Calu3 (cell line): ENCODE measurements at regions not wholly inside any gene's neighbourhood (a gene's known extent, or its start where the extent isn't known, plus 50 kb on each side); places are given as distances from the start of the nearest gene placed in this dataset.

Experiments used
- BruUV-seq: library from RNA; stranded (reverse); fragments of 400-500 nt; replicated peaks from 2 replicates; lab custom pipeline; 2021; lab: Mats Ljungman, UMichigan
- CTCF ChIA-PET: fragments of 300-600 bp; sonication (Branson Sonifier 250); formaldehyde crosslinking; loops from one replicate; lab custom pipeline; 2022; ENCODE audit warnings: antibody characterized with exemption; lab: Charles Lee
- DNase-seq: peaks from one replicate; pipeline ENCODE4 v3.0.0; 2022
- H3K27ac Mint-ChIP-seq: one replicate; pipeline ENCODE4 v1.8.0; 2022; ENCODE audit warnings: mixed read lengths; ENCODE audit not compliant: unreplicated experiment
- H3K27me3 Mint-ChIP-seq: one replicate; pipeline ENCODE4 v1.8.0; 2022; ENCODE audit warnings: mixed read lengths; ENCODE audit not compliant: unreplicated experiment
- H3K36me3 Mint-ChIP-seq: one replicate; pipeline ENCODE4 v1.8.0; 2022; ENCODE audit warnings: mild to moderate bottlenecking, moderate library complexity, mixed read lengths; ENCODE audit not compliant: insufficient read depth, unreplicated experiment
- H3K4me1 Mint-ChIP-seq: one replicate; pipeline ENCODE4 v1.8.0; 2022; ENCODE audit warnings: mild to moderate bottlenecking, low read depth, mixed read lengths; ENCODE audit not compliant: unreplicated experiment
- H3K4me3 Mint-ChIP-seq: one replicate; pipeline ENCODE4 v1.8.0; 2022; ENCODE audit warnings: mild to moderate bottlenecking, low read depth, moderate library complexity, mixed read lengths; ENCODE audit not compliant: unreplicated experiment
- H3K9me3 Mint-ChIP-seq: one replicate; pipeline ENCODE4 v1.8.0; 2022; ENCODE audit warnings: low read depth, mixed read lengths; ENCODE audit not compliant: unreplicated experiment
- CTCF ChIP-seq: fragments of 200-600 bp; IDR thresholded peaks from one replicate; pipeline ENCODE4 v1.8.0; 2022; ENCODE audit warnings: antibody characterized with exemption; ENCODE audit not compliant: unreplicated experiment
- intact Hi-C: fragments of 100-400 bp; cut with micrococcal nuclease; formaldehyde crosslinking; loops from one replicate; pipeline ENCODE4 v1.10.0; 2022; ENCODE audit not compliant: unreplicated experiment

DNA sequence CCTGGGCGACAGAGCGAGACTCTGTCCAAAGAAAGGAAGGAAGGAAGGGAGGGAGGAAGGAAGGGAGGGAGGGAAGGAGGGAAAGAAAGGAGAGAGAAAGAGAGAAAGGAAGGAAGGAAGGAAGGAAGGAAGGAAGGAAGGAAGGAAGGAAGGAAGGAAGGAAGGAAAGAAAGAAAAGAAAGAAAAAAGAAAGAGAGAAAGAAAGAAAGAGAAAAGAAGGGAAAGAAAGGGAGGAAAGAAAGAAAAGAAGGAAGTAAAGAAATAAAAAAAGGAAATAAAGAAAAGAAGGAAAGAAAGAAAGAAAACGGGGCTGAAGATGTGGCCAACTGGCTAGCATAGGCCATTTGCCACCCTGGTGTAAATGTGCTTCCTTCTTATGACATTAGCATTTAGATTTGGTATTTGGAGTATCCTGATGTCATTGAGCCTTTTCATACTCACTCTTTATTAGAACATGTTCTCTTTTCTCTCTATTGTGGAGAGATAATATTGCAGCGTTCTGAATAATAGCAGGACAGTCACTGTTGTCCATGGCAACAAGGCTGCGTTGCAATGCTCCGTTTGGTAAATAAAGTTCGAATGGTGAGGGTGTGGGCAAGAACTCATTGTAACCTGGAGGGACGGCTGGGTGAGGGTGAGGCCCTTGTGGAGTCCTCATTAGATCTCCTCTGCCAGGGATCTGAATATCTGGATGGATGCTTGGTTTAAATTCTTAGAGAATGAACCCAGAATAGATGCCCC lies 173.9 kb upstream of the UBL3 start:
- TF ChIP-seq CTCF, result no peak
- Mint-ChIP-seq H3K4me3 (no peak overlapping the region), H3K27ac (no peak overlapping the region), H3K36me3 (no peaks in the 10 kb centered on the region), H3K27me3 (no peaks in the 10 kb centered on the region), H3K9me3 (no peaks in the 10 kb centered on the region), H3K4me1 (no peaks in the 10 kb centered on the region)
- CTCF ChIA-PET, result no interaction called here
- no TSS peak for BruUV-seq
- DNase-seq, result no peak
- intact Hi-C loops, result no loop called here

DNA sequence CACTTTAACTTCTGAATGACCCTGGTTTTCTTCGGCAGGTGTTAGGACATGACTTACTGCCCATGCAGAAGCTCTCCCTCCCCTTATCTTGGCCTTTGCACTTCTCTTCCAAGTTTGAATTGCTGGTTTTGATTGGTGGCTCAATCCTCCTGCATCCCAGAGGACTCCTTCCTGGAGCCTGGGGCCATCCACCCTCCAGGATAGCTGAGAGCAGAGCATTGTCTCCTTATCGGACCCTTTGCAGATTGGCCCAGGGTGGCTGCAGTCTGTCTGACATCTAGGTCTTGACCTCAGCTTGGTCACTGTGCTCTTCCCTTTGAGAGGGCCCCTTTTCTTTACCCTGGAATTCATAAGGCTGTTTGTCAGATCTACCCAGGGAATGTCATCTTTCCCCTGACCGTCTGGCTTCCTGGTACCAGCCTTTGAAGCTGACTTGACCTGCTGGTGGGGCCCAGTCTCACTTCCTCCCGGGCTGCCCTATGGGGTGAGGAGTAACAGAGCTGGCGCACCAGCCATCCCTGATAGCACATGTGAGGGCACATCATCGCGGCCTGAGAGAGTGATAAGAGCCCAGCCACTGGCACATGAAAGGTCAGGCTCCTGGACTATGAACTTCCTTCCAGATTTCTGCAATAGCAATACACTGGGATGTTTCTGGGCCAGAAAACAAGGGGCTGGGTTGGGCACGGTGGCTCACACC lies 172.9 kb upstream of the UBL3 start:
- CTCF ChIA-PET, result no interaction called here
- Mint-ChIP-seq H3K9me3 (no peaks in the 10 kb centered on the region), H3K27me3 (no peaks in the 10 kb centered on the region), H3K4me1 (no peaks in the 10 kb centered on the region), H3K36me3 (no peaks in the 10 kb centered on the region), H3K27ac (no peak overlapping the region), H3K4me3 (no peak overlapping the region)
- no TSS peak for BruUV-seq
- DNase-seq, result no peak
- TF ChIP-seq CTCF, result no peak
- intact Hi-C loops, result no loop called here

DNA sequence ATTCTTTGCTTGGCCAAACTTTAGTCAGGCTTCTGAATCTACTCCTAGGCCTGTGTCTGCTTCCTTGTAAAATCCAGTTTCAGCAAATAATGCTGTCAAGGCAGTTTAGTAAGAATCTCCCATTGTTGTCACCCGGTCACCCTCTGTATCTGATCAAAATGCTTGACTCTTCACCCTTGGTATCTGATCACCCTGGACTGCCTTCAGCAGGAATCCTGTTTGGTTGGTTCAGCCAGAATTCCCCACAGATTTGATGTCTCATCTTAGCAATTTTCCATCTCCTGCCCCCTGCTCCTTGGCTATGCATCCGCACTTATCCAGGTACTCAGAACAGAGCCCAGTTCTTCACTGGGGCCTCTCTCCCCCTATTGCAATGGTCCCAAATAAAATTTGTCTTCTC lies 172.4 kb upstream of the UBL3 start:
- Mint-ChIP-seq H3K27ac (no peak overlapping the region), H3K9me3 (no peaks in the 10 kb centered on the region), H3K36me3 (no peaks in the 10 kb centered on the region), H3K4me1 (no peaks in the 10 kb centered on the region), H3K4me3 (no peak overlapping the region), H3K27me3 (no peaks in the 10 kb centered on the region)
- no peak for DNase-seq
- BruUV-seq, result no TSS peak
- TF ChIP-seq CTCF, result no peak
- CTCF ChIA-PET, result no interaction called here
- intact Hi-C loops, result no loop called here

- CTCF ChIA-PET, result no interaction called here
- Mint-ChIP-seq H3K36me3 (no peaks in the 10 kb centered on the region), H3K27ac (no peak overlapping the region), H3K4me1 (no peaks in the 10 kb centered on the region), H3K27me3 (no peaks in the 10 kb centered on the region), H3K9me3 (no peaks in the 10 kb centered on the region), H3K4me3 (no peak overlapping the region)
- BruUV-seq, result no TSS peak
- TF ChIP-seq CTCF, result no peak
- intact Hi-C loops, result no loop called here
- DNase-seq, result no peak
These were observed 171.8 kb upstream of the UBL3 start for GRCh38 chr13:30022256-30022655.
